Mesothelial cell of epicardium (in vitro differentiated cells): ENCODE measurements at regions not wholly inside any gene's neighbourhood (a gene's known extent, or its start where the extent isn't known, plus 50 kb on each side); places are given as distances from the start of the nearest gene placed in this dataset.

ENCODE experiments used
- DNase-seq, 2 experiments: peaks; one replicate each; pipeline ENCODE4 v3.0.0; 2021; ENCODE audit warnings: low spot score in 2 of 2; ENCODE audit not compliant: unreplicated experiment in 2 of 2
- H3K27ac Mint-ChIP-seq: 2 replicates; pipeline ENCODE4 v1.8.0; 2021; ENCODE audit warnings: mixed read lengths
- H3K27me3 Mint-ChIP-seq: 2 replicates; pipeline ENCODE4 v1.8.0; 2021; ENCODE audit warnings: low read depth, mixed read lengths
- H3K36me3 Mint-ChIP-seq: 2 replicates; pipeline ENCODE4 v1.8.0; 2021; ENCODE audit warnings: mixed read lengths
- H3K4me1 Mint-ChIP-seq: 2 replicates; pipeline ENCODE4 v1.8.0; 2021; ENCODE audit warnings: mixed read lengths
- H3K4me3 Mint-ChIP-seq: 2 replicates; pipeline ENCODE4 v1.8.0; 2021; ENCODE audit warnings: mild to moderate bottlenecking, moderate library complexity, mixed read lengths
- H3K9me3 Mint-ChIP-seq: 2 replicates; pipeline ENCODE4 v1.8.0; 2021; ENCODE audit warnings: mixed read lengths
- CTCF ChIP-seq: fragments of 200-600 bp; sonication (generic); IDR thresholded peaks from one replicate; pipeline ENCODE4 v1.5.0; 2021; ENCODE audit warnings: antibody characterized with exemption; ENCODE audit not compliant: unreplicated experiment

DNA sequence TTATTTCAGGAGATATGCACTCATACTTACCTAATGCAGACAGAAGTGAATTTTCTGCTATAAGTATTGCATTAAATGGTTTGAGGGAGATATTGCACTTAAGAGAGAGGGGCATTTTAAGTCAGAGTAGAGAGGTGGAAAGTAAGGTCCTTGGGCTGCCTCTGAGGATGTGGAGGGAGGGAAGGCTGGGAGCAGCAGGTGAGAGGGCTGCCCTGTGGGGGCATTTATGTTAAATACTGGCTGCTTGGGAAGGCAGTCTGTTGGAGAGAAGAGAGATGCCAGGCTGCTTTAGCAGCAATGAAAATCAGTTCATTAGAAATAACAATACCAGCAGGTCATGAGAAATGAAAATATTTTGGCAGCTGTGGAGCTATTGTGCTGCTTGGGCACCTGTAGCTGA is 576.2 kb upstream of the HS6ST1 start:
- H3K4me3 Mint-ChIP-seq, result no peak overlapping the region
- H3K9me3 Mint-ChIP-seq, result peaks cover 9% of the 10 kb centered on the region
- peaks cover 5% of the 10 kb centered on the region for H3K36me3 Mint-ChIP-seq
- no peak overlapping the region for H3K27ac Mint-ChIP-seq
- no peak for TF ChIP-seq CTCF
- H3K27me3 Mint-ChIP-seq, result no peaks in the 10 kb centered on the region
- no peak for DNase-seq
- peaks cover 2% of the 10 kb centered on the region for H3K4me1 Mint-ChIP-seq

DNA sequence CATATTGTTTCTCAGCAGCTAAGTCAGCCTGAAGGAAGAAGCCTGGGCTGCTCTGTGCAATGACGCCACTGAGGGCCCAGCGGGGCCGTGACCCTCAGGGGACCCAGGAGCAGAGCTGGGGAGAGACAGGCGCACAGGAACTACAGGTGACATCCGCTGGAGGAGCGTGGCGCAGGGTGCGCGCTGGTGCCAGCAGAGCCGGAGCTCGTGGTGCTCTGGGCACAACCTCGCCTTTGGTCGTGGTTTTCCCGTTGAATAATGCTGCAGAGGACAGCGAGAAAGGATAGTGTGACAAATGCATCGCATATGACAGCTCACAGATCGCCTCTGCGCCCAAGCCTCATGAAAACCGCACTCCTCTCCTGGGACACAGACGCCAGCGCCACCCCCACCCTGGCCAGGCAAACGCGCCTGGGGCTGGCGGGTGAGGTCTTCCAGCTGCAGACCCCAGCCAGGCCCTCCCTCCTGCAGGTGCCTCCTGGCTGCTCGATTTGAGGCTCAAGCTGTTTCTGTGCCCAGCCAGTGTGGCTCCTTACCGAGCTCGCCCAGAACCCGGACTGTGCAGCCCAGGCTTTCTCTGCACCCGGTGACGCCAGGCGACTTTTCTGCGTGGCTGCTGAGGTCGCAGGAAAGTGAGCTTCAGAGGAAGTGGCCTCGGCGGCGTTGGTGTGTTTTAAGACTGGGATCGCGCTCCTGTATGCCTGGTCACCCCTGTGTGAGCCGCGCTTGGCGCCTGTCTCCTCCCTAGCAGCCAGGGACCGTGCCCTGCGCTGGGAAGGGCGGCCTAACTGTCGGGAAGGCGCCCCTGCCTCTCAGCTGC is 583.1 kb upstream of the HS6ST1 start:
- Mint-ChIP-seq H3K27ac (no peak overlapping the region), H3K27me3 (no peaks in the 10 kb centered on the region), H3K4me3 (no peak overlapping the region), H3K4me1 (peaks cover 2% of the 10 kb centered on the region), H3K36me3 (no peaks in the 10 kb centered on the region), H3K9me3 (peaks cover 18% of the 10 kb centered on the region)
- no peak for DNase-seq
- no peak for TF ChIP-seq CTCF

- Mint-ChIP-seq H3K4me1 (peaks cover 2% of the 10 kb centered on the region), H3K9me3 (peaks cover 22% of the 10 kb centered on the region), H3K36me3 (no peaks in the 10 kb centered on the region), H3K27me3 (no peaks in the 10 kb centered on the region), H3K4me3 (no peak overlapping the region), H3K27ac (no peak overlapping the region)
- DNase-seq, result no peak
- TF ChIP-seq CTCF, result no peak
These were observed 585.0 kb upstream of the HS6ST1 start for GRCh38 chr2:128903637-128904036.

GRCh38 chr2:128911276-128911675 is 592.6 kb upstream of the HS6ST1 start:
- H3K4me3 Mint-ChIP-seq, result no peak overlapping the region
- H3K27me3 Mint-ChIP-seq, result no peaks in the 10 kb centered on the region

GRCh38 chr2:128914320-128914719 is 595.7 kb upstream of the HS6ST1 start:
- Mint-ChIP-seq H3K4me3 (no peak overlapping the region), H3K36me3 (peaks cover 4% of the 10 kb centered on the region), H3K27me3 (no peaks in the 10 kb centered on the region), H3K27ac (no peak overlapping the region), H3K9me3 (peaks cover 40% of the 10 kb centered on the region), H3K4me1 (no peaks in the 10 kb centered on the region)
- DNase-seq, result no peak
- TF ChIP-seq CTCF, result no peak

More at GRCh38 chr2:128911276-128911675, 592.6 kb upstream of the HS6ST1 start:
- DNase-seq, result no peak
- no peaks in the 10 kb centered on the region for H3K36me3 Mint-ChIP-seq
- H3K27ac Mint-ChIP-seq, result no peak overlapping the region
- H3K4me1 Mint-ChIP-seq, result no peaks in the 10 kb centered on the region
- peaks cover 37% of the 10 kb centered on the region for H3K9me3 Mint-ChIP-seq
- TF ChIP-seq CTCF, result no peak
